ENCODE measurements at regions not wholly inside any gene's neighbourhood (a gene's known extent, or its start where the extent isn't known, plus 50 kb on each side); places are given as distances from the start of the nearest gene placed in this dataset.

DNA sequence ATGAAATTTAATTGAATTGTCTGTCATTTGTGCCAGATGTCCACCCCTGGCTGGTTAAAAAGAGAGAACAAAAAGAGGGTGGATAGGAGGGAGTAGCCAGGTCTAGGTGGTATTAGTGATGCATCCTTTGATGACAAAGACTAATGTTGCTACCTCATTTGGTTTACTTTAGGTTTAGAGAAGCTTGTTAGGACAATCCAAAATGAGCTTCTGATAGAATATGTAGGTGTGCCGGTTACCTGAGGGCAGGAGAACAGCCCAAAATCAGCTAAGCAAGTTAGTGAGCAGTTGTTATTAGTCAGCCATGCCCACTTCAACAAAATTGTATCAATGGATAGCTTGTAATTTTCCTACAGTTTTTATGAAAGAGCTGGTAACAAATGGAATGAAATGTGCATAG is 61.4 kb upstream of the PTGS2 start:
- TF ChIP-seq NRF1 (IDR thresholded peaks at IDR 0.05; ENCODE audit: low read depth, low read length) (no peak), TBP (IDR thresholded peaks at IDR 0.05; ENCODE audit: low read depth, low read length) (no peak), SIX5 (IDR thresholded peaks at IDR 0.05; ENCODE audit: low read depth, low read length) (no peak), SAP30 (IDR thresholded peaks at IDR 0.05; ENCODE audit: insufficient read depth, insufficient replicate concordance, low read length) (no peak), TAF7 (optimal IDR thresholded peaks at IDR 0.05; ENCODE audit: borderline replicate concordance, low read depth, low read length) (no peak), PHF8 (conservative IDR thresholded peaks at IDR 0.05; ENCODE audit: low read depth, low read length) (no peak), POLR2AphosphoS5 (IDR thresholded peaks at IDR 0.05; ENCODE audit: low read depth, low read length) (no peak)
- TF ChIP-seq, protein P1, sequence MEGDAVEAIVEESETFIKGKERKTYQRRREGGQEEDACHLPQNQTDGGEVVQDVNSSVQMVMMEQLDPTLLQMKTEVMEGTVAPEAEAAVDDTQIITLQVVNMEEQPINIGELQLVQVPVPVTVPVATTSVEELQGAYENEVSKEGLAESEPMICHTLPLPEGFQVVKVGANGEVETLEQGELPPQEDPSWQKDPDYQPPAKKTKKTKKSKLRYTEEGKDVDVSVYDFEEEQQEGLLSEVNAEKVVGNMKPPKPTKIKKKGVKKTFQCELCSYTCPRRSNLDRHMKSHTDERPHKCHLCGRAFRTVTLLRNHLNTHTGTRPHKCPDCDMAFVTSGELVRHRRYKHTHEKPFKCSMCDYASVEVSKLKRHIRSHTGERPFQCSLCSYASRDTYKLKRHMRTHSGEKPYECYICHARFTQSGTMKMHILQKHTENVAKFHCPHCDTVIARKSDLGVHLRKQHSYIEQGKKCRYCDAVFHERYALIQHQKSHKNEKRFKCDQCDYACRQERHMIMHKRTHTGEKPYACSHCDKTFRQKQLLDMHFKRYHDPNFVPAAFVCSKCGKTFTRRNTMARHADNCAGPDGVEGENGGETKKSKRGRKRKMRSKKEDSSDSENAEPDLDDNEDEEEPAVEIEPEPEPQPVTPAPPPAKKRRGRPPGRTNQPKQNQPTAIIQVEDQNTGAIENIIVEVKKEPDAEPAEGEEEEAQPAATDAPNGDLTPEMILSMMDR (IDR thresholded peaks at IDR 0.05; ENCODE audit: control extremely low read depth in 1 of 3, insufficient read depth in 1 of 3, low read depth in 1 of 3, low read length in 3 of 3): no peak

Data from H1 (cell line).